VCaP (cell line): ENCODE measurements at regions not wholly inside any gene's neighbourhood (a gene's known extent, or its start where the extent isn't known, plus 50 kb on each side); places are given as distances from the start of the nearest gene placed in this dataset.
"Not testable (repeated sequence)": the region's sequence is repeated elsewhere in the genome, so short reads cannot be mapped to it uniquely, and the experiment has no call there.

Source experiments
- H3K27ac ChIP-seq: fragments of 450-650 bp; 2 replicates; pipeline ENCODE4 v1.5.1; 2017
- CTCF ChIP-seq: fragments of 450-650 bp; conservative IDR thresholded peaks from 2 replicates; pipeline ENCODE4 v1.5.1; 2017; ENCODE audit warnings: mild to moderate bottlenecking, moderate library complexity

DNA sequence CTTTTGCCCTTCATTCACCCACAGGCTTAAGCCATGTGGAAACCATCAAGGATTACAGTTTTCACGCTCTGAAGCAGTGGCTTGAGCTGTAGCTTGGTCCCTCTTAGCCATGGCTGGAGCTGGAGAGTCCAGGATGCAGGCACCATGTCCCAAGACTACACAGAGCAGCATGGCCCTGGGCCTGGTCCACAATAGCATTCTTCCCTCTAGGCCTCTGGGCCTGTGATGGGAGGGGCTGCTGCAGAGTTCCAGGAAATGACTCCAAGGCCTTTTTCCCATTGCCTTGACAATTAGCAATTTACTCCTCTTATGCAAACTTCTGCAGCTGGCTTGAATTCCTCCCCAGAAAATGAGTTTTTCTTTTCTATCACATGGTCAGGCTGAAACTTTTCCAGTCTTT lies 211.3 kb downstream of the RERGL start:
- H3K27ac ChIP-seq: no peak overlapping the region
- TF ChIP-seq CTCF: no peak

DNA sequence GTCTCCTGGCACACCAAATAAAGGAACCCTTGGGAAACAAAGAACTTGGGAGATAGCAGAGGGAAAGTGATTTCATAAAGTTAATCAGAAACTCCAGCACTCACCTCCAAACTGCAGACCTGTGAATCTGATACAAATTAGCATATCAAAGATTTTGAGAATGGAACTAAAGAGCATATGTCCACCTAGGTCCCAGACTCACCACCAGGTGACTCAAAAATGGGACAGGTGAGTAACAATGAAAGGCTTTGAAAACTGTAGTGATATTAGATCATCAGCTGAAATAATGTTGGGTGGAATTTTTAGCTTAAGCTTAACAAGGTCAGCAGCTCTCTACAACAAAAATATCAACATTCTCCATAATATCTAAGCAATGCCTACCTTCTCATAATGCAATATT lies 214.8 kb downstream of the RERGL start:
- H3K27ac ChIP-seq: no peak overlapping the region
- TF ChIP-seq CTCF: no peak

DNA sequence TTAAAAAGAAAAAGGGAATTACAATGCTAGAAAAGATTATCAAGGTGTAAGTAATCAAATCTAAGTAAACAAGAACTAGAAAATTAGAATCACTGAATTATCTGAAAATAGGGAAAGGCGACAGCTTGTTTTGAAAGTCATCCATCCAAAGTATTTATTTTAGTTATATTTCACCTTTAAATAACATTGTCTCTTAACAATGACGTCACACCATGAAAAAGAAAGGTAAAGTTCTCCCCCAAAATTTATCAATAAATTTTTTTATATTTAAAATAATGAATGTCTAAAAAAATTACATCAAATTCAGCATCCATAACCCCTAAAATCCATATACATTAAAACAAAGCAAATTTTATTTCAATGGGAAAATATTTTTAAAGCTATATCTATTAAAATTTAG lies 223.2 kb downstream of the RERGL start:
- no peak for TF ChIP-seq CTCF
- H3K27ac ChIP-seq: no peak overlapping the region

DNA sequence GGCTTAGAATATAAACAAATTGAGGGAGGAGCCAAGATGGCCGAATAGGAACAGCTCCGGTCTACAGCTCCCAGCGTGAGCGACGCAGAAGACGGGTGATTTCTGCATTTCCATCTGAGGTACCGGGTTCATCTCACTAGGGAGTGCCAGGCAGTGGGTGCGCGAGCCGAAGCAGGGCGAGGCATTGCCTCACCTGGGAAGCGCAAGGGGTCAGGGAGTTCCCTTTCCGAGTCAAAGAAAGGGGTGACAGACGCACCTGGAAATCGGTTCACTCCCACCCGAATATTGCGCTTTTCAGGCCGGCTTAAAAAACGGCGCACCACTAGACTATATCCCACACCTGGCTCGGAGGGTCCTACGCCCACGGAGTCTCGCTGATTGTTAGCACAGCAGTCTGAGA lies 234.4 kb downstream of the RERGL start:
- H3K27ac ChIP-seq: not testable (repeated sequence)

DNA sequence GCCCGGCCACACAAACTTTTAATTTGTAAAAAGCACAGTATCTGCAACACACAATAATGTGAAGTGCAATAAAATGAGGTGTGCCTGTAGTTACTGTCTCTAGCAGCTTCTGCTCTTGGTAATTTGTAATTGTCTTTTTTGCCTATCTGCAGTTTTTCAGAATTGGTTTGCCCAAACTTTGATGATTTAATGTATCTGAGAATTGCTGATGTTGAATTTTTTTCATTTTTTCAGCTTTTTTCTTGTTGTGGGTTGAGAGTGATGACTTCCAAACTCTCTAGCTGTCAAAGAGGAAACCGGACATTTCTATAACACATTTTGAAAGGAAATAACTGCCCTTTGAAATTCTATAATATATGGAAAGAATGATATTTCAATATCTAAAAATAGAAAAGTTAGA lies 236.9 kb downstream of the RERGL start:
- H3K27ac ChIP-seq: no peak overlapping the region
- TF ChIP-seq CTCF: no peak

DNA sequence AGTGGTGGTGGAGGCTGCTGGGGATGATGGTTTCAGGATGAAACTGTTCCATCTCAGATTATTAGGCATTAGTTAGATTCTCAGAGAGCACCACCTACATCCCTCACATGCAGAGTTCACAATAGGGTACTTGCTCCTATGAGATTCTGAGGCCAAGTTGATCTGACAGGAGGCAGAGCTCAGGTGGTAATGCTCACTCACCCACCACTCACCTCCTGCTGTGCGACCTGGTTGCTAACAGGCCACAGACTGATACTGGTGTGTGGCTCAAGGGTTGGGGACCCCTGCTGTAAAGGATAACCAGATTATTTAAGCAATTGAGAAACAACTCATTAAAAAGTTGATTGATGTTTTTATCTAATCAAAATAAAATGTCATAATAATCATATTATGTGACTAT lies 248.5 kb downstream of the RERGL start:
- TF ChIP-seq CTCF: no peak

DNA sequence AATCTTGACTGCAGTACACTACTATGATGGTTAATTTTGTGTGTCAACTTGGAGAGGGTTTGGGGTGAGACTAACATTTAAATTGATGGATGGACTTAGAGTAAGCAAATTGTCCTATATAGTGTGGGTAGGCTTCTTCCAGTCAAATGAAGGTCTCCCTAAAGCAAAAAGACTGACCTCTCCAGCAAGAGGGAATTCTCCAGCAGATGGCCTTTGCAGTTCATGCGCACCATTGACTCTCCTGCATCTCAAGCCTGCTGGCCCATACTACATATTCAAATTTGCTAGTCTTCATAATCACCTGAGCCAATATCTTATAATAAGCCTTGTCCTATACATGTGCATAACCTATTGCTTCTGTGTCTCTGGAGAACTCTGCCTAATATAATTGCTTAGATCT lies 260.2 kb downstream of the RERGL start:
- H3K27ac ChIP-seq: no peak overlapping the region
- TF ChIP-seq CTCF: no peak

More for the DNA sequence above, 248.5 kb downstream of the RERGL start:
- H3K27ac ChIP-seq: no peak overlapping the region

- H3K27ac ChIP-seq: no peak overlapping the region
- no peak for TF ChIP-seq CTCF
These were observed 271.1 kb downstream of the RERGL start for GRCh38 chr12:17818931-17819330.
